NCI-H460 (cell line): ENCODE measurements at regions not wholly inside any gene's neighbourhood (a gene's known extent, or its start where the extent isn't known, plus 50 kb on each side); places are given as distances from the start of the nearest gene placed in this dataset.

Source experiments
- DNase-seq: peaks from one replicate; pipeline ENCODE4 v3.0.0-alpha.2; 2016; ENCODE audit warnings: low read depth; ENCODE audit errors: extremely low read depth

DNA sequence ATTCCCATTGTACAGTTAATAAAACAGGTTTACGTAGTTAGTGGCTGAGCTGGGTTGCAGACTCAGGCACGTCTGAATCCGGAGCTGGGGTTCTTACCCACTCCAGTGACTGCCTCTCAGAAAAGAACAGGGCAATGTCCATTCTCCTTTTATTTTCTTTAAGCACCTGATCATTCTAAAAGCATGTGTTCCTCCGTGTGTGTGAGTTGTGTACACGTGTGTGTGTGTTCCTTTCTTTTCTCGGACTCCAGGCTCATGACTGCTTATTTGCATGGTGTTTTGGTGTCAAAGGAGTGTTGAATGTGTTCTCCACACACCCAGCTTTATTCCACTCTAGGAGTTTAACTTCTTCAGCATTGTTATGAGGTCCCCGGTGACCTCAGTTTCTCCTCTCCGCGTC lies 260.1 kb downstream of the SNX10 start:
- no peak for DNase-seq

- no peak for DNase-seq
Observed at GRCh38 chr7:26553128-26553527, 261.5 kb downstream of the SNX10 start.

DNA sequence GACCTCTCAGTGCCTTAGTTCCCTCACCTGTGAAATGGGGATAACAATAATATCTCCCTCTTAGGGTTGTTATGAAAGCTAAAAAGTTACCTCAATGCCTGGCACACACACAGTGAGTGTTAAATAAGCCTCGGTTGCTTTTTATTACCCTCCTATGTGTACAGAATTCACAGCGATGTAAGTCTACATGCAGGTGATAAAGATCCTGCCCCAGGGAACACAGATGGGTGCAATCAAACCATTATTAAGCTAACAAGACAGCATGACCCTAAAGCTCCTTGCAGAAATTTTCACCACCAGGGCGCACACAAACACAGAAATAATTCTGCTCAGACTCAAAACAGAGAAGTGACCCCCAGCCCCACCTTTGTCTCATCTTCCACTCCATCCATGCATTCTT lies 261.9 kb downstream of the SNX10 start:
- no peak for DNase-seq

DNA sequence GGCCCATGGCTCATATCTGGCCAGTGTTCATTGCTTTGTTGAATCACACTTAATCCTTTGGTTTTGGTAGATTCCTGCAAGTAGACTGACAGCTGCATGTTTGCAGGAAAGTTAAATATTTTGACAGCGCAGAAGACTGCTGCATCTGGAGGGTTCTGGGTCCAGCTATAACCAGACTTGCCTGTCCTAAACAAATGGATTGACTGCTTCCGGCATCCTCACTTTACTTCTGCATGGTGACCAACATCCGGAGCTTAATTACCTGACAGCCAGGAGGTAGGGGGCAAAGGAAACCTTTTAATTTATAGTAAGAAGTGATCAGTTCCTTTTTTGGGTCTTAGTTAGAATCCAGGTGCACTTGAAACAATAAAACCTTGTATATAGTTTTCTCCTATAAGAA lies 263.3 kb downstream of the SNX10 start:
- DNase-seq, result no peak

DNA sequence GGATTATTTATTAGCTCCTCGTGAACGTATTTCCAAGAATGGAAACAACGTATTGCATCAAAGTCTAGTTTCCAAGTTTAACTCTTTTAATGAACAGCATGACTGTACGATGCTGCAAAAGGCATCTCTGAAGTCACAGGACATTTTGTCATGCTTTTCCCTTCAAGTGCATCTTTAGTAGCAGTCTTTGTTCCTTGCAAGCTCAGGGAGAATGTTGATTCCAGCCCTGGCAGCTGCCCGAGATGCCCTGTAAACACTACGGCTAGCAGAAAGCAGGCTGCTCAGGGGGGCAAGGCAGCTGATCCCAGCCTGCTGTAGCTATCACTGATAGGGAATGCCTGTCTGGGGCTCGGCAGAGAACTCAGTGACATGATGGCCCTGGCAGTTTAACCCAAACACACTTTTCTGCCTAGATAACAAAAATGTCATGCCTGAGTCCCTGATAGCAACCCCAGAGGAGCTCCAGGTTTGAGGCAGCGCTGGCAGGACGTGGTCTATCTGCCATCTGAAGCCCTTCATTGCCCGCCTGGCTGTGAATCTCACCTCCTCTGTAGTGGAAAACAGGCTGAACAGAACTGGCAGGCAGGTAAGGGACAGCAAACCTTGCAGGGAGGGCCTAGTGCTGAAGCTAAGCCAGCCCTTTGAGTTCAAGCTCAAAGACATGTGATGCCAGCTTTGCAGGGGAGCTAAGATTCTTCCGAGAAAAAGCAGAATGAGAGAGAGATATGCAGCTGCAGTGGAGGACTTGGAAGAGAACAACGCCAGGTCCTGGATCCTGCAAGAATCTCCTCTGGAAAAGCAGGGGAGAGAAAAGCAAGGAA lies 264.6 kb downstream of the SNX10 start:
- DNase-seq, result no peak

DNA sequence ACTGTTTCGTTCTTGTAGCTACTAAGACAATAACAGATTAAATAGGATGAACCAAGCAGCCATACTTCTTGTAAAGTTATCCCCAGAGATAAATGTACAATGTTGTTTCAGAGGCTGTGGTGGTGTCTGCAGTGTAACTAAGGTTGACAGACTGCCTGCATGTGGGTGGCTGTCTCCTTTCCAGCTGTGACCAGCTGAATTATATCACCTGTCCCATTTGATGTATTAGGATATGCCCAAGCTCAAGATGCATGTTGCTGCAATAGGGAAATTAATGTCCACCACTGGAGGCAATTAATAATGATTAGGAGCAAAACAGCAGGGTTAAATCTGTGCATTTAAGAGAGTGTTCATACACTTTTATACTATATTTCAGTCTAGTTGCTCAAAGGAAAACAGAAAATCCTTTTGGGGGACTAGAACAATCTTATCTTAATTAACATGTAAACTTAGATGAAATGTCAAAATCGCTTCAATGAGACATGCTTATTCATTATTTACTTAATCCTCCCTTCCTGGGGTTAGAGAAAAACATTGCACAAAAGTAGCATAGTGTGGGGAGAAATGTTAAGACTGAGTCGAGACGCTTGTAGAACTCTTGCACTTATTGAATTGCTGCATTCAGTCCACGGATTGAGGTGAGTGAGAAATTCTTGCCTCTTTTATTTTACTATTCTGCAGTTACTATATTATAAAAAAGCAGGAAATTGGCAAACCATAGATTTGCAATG lies 269.0 kb downstream of the SNX10 start:
- no peak for DNase-seq

- no peak for DNase-seq
Observed at GRCh38 chr7:26562841-26563240, 271.2 kb downstream of the SNX10 start.

GRCh38 chr7:26563406-26563805 lies 271.7 kb downstream of the SNX10 start:
- no peak for DNase-seq

DNA sequence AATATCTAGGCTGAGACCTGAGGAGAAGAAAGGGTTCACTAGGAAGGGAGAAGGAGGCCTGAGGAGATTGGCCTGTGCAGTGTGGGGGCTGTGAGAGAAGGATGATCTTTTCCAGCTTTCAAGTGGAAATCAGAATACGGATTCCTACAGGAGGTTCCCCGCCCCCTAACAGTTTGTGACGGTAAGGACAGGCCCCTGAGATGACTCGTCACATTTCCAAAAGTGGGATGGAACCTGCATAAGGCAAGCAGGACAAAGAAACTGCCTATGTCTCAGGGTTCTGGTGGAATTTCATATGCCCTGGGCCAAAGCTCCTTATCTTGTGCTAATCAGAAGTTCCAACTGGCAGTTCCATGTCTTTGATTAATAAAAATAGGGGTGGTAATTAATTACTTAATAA lies 275.6 kb downstream of the SNX10 start:
- DNase-seq, result no peak

- no peak for DNase-seq
Observed at GRCh38 chr7:26574476-26574875, 282.8 kb downstream of the SNX10 start.

GRCh38 chr7:26580064-26580591 lies 284.3 kb downstream of the SKAP2 start:
- DNase-seq, result no peak

DNA sequence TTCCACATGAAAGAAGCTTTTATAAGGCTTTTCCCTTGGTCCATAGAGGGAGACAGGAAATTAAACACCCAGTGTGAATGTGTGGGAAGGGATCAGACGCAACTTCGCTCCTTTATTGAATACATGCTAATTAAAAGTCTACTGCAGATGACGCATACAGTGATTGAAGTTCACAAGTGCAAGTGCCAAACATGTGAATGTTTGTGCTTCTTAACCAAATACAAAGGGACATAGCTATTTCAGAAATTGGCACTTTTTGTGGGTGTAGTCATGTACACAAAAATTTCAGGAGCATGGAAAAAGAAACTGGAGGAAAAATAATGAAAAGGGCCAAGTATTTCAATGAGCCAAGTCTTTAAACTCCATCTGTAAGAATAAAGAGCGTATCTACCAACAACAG lies 283.7 kb downstream of the SKAP2 start:
- DNase-seq, result no peak

DNA sequence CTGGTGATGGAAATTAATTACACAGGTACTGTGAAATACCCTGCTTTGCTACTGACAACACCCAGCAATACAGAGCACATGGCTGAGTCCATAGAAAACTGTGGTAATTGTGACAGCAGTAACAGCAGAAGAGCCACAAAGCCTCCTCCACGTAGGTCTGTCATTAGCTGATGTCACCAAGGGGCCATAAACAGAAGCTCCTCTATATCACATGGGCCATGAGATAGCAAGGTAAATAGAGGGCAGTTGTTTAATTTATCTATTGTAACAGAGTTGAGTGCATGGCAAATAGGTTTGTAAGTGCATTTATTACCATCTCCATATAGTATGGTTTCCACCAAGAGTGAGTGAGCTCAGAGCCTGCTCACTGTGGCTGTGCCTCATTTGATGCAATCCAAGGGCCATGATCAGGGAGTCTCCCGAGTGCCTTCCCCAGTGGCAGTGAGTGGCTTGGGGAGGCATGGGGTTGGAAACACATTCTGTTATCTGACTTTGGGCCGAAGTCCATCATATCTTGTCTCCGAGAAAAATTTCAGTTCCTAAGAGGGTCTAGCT lies 281.2 kb downstream of the SKAP2 start:
- no peak for DNase-seq

DNA sequence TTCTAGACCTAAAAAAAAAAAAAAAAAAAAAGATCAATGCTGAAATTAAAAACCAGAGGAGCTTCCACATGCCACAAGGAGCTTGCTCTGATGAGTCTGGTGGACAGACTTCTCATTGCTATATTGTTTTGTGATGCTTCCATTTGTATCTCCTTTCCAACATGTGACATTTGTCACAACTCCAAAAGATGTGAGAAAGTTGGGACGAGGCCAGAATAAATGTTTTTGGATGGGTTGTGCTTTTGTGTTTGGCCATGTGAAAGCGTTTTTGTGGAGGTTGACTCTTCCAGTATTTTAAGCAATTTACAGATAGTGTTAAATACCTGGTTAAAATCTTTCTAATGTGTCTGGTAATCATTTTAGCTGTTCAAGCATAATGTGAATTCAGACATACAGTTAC lies 280.1 kb downstream of the SKAP2 start:
- no peak for DNase-seq

DNA sequence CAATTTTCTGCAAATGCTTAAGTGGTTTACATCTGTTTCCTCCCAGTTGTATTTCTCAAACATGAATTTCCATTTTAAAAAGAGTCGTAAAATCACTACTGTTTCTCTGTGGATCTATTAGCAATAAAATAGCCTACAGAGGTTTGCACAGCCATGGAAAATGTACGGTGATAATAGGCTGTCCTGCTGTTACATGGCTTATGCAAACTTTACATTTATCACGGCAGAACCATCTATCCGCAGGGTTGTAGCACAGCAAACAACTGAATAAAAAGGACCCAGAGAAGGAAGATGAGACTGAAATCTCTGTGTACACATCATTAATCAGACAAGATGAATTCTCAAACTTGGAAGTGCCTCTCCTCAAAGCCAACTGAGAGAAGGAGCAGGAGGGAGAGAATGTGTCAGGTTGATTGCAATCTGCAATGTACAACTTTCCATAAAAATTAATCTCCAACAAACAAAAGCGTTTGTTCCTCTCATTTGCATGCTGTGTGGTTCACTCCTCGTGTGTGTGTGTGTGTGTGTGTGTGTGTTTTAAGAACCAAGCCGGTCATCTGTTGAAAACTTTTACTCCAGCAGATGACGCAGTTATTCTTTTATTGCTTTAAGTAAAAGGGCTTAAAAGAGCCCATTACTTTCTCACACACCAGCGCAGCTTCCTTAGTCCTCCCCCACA lies 279.3 kb downstream of the SKAP2 start:
- DNase-seq, result no peak

GRCh38 chr7:26587536-26587935 lies 276.9 kb downstream of the SKAP2 start:
- DNase-seq, result no peak

- DNase-seq, result no peak
Observed at GRCh38 chr7:26588511-26588910, 275.9 kb downstream of the SKAP2 start.

GRCh38 chr7:26590709-26591108 lies 273.7 kb downstream of the SKAP2 start:
- no peak for DNase-seq

DNA sequence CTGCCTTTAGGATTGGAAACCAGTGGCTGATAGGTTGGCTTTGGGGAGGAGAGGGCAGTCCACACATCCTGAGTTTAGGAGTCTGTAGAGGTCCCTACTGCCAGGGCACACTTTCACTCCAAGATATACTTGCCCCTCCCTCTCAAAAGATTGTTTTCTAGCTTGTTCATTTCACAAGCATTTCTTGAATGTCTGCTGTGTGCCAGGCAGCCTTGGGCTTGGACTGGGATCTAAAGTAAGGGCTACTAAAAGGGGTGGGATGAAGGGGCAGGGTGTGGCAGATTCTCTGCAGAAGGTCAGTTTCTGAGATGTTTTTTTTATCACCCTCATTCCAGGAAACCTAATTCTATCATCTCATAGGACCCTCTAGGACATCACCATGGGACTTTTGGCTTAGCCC lies 272.4 kb downstream of the SKAP2 start:
- DNase-seq, result no peak

GRCh38 chr7:26593393-26593792 lies 271.0 kb downstream of the SKAP2 start:
- no peak for DNase-seq

- DNase-seq, result no peak
Observed at GRCh38 chr7:26593896-26594295, 270.5 kb downstream of the SKAP2 start.
